Right hindlimb (tissue), 1 donor: ENCODE measurements at regions not wholly inside any gene's neighbourhood (a gene's known extent, or its start where the extent isn't known, plus 50 kb on each side); places are given as distances from the start of the nearest gene placed in this dataset.
"Not testable (repeated sequence)": the region's sequence is repeated elsewhere in the genome, so short reads cannot be mapped to it uniquely, and the experiment has no call there.

ENCODE experiments used
- DNase-seq: peaks from one replicate; pipeline ENCODE4 v3.0.0-alpha.2; 2018

DNA sequence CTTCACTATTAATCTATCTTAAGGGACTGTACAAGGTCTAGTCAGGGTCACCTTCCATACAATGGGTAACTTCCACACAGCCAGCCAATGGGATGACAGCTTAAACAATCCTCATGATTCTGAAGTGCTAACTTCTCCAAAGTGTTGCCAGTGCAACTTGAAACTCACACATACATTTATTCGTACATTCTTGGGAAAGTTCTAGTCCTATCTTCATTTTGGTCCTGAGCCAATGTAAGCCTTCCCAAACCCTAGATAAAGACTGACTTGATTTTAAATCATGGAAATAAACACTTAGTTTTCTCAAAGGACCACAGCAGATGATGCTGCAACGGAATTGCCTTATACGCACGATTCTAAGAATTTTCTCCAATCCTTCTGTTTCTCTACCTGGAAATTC lies 117.5 kb upstream of the COL1A2 start:
- DNase-seq = no peak

DNA sequence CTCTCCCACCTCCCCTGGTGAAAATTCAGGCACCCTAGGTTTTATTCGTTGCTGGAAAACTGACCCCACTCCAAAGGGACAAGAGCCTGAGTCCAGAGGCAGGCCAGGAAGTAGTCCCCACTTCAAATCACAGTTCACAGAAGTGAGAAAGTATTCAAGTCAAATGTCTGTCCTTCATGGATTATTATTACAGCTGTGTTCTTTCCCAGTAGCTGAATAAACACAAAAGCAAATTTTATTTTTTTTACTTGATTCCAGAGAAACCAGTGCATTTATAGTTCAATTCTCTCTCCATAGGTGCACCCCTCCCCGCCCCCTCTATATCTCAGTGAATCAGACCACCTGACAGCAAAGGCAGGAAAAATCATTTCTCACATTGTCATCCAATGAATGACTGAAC lies 113.8 kb upstream of the COL1A2 start:
- no peak for DNase-seq

DNA sequence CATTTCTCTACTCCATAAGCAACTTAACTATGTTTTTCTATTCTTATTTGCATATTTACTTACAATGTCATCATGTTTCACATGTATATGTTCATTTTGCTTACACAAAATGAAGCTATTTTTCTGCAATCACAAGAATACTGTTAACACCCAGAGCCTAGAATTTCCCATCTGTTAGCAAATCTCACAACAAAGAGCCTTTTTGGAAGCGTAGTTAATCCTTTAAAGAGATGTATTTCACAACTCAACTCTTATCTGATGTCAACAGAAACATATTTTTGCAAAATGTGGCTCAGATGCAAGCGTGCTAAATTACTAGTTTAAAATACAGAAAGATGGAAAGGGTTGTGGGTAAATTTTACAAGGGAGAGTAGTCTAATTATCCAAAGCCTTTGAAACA lies 110.6 kb upstream of the COL1A2 start:
- DNase-seq = no peak

DNA sequence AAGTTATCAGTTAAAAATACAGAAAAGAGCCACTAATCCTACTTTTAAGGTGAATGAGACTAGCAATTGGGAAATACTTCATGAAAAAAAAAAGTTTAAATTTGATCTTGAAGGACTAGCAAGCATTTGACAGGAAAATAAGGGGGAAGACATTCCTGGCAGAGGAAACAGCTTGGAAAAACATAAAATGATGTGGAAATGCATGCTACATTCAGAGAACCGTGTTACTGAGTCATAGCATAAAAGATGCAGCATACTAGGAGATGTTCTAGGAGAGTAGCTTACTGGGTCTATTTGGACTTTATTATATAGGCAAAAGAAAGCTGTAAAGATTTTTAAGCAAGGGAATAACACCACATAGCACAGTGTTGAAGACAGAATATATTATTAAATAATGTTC lies 108.6 kb upstream of the COL1A2 start:
- DNase-seq = no peak

DNA sequence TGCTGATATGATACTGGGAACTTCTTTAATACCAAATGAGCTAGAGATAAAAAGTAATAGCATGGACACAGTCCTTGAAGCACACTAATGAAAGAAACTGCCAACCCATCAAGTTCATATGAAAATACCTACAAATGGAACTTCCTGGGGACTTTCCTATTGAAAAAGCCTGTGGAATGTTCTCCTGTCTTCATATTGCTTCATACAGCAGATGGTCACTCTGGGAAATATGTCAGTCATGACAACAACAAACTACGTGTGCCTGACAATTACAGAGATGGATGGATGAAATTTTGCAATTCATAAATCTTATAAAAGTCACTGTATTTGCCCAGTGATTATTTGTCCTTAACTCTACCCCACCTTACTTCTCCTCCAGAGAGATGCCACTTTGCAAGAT lies 106.6 kb upstream of the COL1A2 start:
- DNase-seq = no peak

DNA sequence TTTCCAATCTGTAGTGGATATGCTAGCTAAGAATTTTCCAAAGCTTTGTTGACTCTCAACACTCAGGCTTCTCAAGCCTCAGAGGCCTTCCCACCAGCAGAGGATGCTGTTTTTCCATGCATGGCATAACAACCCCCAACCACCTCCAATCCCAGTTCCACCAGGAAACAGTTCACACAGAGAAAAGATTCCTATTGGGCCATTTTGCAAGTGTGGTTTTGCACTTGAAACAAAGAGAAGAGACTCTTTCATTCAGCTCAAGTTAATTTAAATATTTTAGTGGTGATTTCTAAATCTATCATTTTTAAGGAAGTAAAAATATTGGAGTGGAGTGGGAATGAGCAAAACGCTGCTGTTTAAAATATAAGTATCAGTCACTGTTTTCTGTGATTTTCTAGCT lies 105.6 kb upstream of the COL1A2 start:
- DNase-seq = peak; percentile 82

DNA sequence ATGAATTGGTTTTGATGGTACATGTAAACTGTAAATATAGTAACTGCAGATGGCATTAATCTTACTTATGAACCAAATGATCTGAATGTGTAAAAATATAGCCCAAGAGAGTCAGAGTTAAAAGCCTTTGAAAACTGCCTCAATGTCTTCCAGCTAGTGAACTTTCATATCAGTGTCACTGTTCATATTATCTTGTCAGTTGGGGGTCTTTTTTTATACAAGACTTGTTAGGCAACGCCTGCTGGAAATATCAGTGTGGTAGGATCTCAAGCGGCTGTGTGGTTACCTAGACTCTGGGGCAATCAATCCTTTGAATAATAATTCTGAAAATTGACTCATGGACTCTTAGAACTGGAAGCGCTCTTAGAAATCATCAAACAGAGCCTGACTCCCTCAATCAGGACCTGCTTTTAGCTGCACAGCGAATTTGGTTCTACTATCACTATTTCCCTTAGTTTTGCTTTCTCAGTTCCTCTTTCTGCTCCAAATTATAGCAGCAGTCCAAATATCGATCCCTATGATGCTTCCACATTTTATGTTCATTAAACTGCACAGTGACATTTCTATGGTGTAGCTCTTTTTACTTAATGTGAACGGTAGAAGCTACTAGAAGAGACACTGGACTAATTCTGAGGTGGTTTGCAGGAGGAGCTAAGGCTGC lies 100.1 kb upstream of the COL1A2 start:
- DNase-seq = no peak

DNA sequence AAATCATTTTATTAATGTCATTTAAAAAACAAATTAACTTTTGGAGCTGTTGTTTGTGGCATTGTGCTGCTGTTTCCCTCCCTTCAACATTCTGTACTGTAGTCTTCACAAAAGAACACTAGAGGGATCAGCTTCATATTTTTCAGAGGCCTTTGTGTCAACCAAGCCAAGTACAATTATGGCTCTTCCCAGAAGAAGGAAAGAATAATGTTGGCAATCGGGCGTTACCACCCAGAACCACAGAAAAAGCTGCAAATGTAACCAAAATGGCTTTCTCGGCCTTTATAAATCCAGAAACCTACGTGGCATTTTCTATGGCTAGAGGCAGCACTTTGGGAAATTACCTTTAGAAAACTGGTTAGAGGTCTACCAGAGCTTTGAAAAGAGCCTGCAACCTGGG lies 98.8 kb upstream of the COL1A2 start:
- peak; percentile 77 for DNase-seq

DNA sequence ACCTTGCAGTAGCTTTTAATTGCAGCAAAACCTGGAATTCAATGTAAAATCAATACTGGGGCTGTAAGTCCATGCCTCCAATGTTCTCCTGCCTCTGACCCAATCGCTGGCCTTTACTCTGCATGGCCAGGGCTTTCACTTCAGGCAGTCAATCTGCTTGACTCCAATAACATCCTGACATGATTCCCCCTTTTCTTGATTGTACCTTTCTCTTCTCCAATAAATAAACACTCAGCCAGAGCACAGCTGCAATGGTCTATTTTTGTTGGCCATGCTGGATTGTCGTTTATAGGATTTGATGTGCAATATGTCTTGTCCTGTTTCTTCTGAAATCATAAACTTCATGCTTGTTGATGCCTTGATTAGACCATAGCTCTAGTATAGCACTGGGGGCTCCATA lies 97.8 kb upstream of the COL1A2 start:
- DNase-seq = no peak

DNA sequence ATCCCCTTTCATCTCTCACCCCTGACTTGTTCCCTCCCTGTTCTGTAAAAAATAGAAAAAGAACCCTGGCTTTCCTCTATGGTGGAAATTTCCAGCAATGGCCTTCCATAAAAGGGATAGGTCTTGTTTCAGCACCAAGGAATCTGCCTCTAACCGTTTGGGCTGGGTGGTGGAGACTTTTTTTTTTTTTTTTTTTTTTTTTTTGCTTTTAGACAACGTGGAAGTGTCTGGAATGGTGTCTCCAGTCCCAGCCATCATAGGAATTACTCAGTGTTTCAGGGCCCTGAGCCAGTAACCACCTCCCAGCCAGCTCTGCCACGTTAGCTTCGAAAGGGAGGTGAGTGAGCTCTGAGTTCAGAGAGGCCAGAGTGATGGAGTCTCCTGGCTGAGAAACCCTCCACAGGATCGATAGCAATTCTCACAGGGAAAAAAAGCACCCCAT lies 97.3 kb upstream of the COL1A2 start:
- peak; percentile 88 for DNase-seq

DNA sequence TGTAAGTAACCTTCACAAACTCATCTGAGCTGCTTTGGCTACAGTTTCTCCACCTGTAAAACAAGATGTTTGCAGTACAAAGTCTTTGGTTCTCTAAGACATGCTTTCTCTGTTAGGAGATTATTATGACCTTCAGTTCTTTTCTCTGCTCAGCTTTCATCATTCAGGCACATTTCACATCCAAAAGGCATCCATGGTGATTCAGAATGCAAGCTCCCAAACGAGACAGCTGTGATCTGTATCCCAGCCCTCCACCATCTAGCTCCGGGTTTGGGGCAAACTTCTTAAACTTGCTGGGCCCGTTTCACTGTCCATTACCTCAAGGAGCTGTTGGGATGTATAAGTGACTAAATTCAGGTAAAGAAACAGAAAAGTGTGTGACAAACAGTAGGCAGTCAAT lies 95.8 kb upstream of the COL1A2 start:
- no peak for DNase-seq

DNA sequence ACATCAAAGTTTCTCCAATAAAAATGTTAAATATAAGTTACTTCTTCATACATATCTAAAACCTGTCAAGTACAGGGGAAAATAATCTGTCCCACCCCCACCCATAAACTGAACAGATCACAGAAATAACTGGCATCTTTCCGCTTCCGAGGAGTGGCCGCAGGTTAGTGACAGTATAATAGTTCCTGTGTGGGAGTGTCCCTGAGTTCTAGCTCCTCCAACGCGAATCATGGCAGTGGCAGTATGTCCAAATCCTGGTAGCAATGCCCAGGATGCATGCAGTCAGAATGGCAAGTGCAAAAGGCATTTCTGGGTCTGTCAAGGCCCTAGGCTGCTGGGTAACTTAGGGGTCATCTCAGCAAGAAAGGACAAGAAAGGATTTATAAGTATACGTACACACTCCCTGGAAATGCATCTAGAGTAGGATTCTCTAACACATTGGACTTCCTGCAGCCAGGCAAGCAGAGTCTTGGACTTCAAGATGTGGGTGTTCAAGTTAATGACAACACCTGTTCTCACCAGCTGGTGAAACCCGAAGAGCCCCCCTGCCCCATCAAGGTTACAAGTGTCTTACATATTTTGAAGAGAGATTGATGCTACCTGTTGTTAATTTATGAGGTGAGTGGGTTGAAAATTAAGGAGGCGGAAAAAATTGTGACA lies 94.4 kb upstream of the COL1A2 start:
- DNase-seq = no peak

DNA sequence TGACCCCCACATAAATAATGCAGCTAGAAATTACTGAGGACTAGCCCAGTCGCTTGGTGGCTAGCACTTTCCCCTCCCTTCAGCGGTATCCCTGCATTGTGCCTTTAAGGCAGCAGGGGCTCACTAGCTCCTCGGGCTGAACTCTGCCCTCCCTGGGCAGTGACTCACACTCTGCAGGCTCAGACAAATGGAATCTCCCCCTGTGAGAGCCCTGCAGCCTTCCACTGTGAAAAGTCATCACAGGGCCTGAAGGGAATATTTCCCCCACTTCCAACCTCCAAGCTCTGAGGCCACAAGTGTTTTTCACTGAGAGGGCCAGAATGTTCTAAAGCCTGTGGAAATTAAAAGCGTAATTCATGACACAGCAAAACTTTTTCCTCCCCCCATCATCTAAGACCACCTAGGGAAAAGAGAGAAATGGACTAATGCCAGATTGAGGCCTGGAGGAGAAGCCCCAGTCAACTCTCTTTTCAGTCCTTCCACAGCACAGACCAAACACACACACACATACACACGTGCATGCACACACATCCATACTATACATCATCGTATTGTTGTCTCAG lies 93.6 kb upstream of the COL1A2 start:
- peak; percentile 82 for DNase-seq

DNA sequence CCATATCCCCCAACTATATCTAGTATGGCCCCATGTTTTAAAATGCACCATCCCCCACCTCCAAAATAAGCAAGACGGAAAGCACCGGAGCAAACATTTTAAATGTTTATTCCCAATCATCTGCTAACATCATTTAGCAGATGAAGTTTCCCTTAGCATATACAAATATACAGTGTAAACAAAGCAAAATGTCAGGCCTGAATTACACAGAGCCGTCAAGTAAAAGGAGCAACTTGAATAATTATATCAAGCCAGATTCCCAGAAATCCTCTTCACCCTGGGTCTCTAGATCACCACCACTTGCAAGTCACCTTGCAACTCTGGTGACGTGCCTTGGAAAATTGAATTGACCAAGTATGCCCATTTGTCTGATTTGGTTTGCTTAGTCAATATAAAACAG lies 91.6 kb upstream of the COL1A2 start:
- DNase-seq = no peak

DNA sequence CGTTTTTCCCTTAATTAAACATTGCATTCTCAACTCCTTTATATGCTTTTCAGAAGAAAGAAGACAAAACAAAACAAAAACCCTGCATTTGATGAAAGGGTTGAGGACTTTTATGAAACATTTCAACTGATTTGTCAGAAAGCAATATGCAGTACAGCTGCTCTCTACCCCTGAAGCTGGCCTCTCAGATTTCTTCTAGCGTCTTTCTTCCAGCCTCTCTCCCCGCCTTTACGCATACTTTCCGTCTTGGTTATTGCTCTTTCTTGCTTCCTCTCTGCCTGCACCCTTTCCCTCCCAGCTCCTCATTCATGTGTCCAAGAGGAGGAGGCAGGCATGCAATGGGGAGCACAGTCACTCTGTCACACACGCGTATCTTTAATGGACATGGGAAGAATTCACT lies 91.0 kb upstream of the COL1A2 start:
- DNase-seq = peak; percentile 90

DNA sequence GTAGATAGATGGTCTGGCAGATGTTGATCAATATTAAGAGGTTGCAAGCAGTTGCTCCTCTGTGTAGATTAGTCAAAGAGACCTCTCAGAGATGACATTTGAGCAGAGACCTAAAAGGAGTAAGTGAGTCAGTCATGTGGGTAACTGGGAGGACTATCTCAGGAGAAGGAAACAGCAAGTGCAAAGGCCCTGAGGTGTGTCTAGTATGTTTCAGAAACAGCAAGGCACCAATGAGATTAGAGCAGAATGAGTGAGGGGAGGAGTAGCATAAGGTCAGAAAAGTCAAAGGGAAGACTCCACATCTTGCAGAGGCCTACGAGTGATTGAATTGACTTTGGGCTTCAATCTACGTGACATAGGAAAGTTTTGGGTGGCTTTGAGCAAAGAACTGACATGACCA lies 89.8 kb upstream of the COL1A2 start:
- DNase-seq = no peak

DNA sequence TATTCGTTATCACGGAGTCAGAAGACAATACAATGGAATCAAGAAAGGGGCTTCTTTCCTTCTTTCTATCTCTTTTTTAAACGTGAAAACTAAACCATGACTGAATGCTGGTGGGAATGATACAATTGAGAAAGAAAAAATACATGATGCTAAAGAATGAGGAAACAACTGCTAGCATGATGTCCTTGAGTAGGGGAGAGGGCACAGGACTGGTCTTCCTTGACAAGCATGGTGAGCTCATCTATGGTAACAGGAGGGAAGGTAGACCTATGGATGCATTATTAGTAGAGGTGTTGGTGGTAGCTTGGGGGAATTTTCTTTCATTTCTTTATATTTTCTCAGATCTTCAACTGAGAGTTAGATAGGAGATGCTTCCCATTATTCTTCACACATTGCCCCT lies 88.9 kb upstream of the COL1A2 start:
- DNase-seq = no peak

DNA sequence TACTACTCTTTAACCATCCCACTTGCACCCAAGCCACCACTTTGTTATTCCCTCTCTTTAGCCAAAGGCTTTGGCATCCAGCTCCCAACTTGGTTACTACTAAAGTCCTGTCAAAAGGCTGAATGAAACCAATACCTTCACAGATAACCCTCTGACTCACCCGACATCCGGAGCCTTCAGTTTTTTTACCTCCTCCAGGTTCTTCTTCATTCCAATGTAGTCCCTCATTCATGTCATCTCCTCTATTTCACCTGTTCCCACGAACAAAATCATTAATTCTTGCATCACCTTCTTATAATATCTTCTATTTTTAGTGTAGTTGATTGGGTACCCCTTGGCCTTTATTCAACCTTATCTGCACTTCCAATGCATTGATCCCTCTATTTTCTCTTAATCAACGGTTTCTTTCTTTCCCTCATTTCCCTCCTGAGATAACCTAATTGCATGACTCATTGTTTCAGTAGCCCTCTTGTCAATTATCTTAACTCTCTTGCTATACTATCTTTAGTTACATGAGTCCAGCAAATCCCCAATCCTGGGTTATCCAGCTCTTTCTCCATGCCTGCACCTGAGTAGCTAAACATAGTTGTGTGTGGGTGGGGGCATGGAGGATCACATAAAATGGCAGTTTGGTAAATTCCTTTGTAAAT lies 87.2 kb upstream of the COL1A2 start:
- DNase-seq = no peak

DNA sequence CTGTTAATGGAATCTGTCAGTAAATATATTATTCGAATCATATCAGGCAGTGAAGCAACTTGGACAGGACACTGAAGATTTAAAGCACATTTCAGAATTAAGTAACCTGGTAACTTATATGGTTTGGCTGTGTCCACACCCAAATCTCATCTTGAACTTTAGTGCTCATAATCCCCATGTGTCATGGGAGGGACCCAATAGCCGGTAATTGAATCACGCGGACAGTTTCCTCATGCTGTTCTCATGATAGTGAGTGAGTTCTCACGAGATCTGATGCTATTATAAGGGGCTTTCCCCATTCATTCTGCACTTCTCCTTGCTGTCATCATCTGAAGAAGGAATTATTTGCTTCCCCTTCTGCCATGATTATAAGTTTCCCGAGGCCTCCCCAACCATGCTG lies 83.2 kb upstream of the COL1A2 start:
- no peak for DNase-seq

DNA sequence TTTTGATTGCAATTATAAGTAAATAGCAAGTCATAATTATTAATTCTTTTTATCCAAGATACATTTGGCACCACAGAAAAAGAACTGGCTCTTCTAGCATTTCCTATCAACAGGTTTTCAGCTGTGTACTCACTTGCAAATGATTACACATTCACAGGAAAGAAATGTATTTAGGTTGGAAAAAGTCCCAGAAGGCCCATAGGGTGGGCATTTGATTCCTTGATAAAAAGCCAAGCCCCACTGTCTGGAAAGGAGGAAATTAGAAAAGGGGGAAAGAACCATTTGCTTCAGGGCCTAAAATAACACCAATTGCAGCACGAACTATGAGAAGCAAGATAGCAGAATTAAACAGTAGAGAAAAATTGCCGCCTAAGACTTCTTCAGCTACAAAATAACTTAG lies 80.8 kb upstream of the COL1A2 start:
- DNase-seq = peak; percentile 37

DNA sequence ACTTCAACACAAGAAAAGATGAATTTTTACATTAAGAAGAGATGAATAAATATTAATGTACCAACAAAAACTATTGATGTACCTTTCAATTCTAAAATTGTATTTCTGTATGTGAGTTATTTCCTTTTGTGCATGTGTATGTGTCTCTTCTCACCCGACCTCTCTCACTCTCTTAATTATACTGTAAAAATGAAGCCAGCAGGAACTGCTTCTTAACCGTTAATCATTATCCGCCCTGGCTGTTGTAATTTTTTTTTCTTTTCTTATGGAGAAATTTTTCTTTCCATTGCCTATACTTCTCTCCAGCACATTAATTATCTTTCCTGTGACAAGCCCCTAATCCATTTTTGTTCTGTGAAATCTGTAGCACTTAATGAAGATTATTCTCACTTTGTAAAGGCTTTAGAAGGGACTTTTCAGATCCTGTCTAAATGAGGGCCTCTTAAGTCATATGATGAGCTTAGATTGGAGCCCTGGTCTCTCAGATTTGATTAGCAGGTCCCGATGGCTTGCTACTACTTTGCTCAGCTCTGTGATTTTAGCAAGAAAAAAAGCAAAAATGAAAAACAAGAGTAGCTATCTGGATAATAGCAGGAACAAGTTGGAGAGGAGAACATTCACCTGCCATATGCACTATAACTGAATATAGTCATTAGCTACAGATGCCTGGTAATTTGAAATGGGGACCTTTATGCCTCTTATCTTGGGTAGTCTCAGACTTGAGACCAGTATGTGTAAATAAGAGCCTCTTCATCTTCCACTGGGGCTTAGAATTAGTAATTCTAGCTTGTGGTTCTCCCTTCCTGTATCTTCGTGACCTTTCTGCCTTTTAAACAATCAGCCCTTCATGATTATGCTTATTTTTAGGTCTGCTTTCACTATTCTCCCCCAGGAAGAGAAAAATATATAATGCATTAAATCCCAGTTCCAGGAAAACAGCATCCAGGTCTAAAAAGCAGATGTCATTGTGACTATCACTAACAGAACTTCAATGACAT lies 80.0 kb upstream of the COL1A2 start:
- no peak for DNase-seq

DNA sequence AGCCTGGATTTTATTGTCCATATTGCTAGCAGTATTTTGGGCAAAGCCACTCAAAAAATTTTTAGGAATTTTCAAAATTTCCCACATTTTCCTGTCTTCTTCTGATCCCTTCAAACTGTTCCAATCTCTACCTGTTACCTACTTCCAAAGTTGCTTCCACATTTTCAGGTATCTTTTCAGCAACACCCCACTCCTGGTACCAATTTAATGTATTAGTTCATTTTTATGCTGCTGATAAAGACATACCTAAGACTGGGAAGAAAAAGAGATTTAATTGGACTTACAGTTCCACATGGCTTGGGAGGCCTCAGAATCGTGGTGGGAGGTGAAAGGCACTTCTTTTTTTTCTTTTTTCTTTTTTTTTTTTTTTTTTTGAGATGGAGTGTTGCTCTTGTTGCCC lies 73.6 kb upstream of the COL1A2 start:
- not testable (repeated sequence) for DNase-seq

DNA sequence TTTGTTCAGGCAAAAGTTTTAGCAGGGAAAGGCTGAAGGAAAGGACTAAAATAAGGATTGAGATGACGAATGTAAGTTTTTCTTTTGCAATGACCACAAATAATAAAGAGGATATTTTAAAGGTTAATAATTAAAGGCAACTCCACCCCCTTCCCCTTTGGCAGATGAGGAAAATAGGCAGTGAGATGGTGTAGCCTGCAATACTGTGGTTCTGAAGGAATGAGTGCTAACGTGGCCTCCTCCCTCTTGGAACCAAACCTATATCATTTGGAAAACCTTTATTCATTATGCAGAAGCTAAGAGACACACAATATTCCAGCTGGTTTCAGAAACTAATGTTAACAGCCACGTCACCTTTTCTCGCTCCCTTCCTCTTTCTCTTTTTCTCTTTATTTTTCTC lies 70.9 kb upstream of the COL1A2 start:
- DNase-seq = peak; percentile 54
